ENCODE measurements at regions not wholly inside any gene's neighbourhood (a gene's known extent, or its start where the extent isn't known, plus 50 kb on each side); places are given as distances from the start of the nearest gene placed in this dataset.

GRCh38 chr4:31290836-31291235 lies 570.7 kb downstream of the PCDH7 start:
- 31 to 58% methylated on average over 3 of the region's 3 CpGs for WGBS, 2 donors
- TF ChIP-seq POLR2A (IDR thresholded peaks at IDR 0.05) (no peak), CTCF (IDR thresholded peaks at IDR 0.05) (no peak), EP300 (IDR thresholded peaks at IDR 0.05) (no peak)
- Histone ChIP-seq H3K4me3 (no peak overlapping the region), H3K27ac (no peak overlapping the region), H3K36me3 (no peaks in the 10 kb centered on the region), H3K9me3 (peaks cover 0 to 9% (median 0%) of the 10 kb centered on the region in 4 donors), H3K4me1 (no peaks in the 10 kb centered on the region), H3K27me3 (no peaks in the 10 kb centered on the region)
- DNase-seq (ENCODE audit: low spot score in 2 of 2): no peak

GRCh38 chr4:31291238-31291637 lies 571.1 kb downstream of the PCDH7 start:
- Histone ChIP-seq H3K36me3 (no peaks in the 10 kb centered on the region), H3K9me3 (peaks cover 0 to 9% (median 0%) of the 10 kb centered on the region in 4 donors), H3K4me3 (no peak overlapping the region), H3K4me1 (no peaks in the 10 kb centered on the region), H3K27ac (no peak overlapping the region), H3K27me3 (no peaks in the 10 kb centered on the region)
- TF ChIP-seq CTCF (IDR thresholded peaks at IDR 0.05) (no peak), EP300 (IDR thresholded peaks at IDR 0.05) (no peak), POLR2A (IDR thresholded peaks at IDR 0.05) (no peak)
- WGBS, 2 donors: 83 to 88% methylated on average over 1 of the region's 1 CpG
- DNase-seq (ENCODE audit: low spot score in 2 of 2): no peak

GRCh38 chr4:31294655-31295480 lies 574.7 kb downstream of the PCDH7 start:
- WGBS, 2 donors: 82 to 84% methylated on average over 7 of the region's 7 CpGs
- TF ChIP-seq POLR2A (IDR thresholded peaks at IDR 0.05): no peak
- no peak for TF ChIP-seq CTCF (IDR thresholded peaks at IDR 0.05)
- TF ChIP-seq EP300 (IDR thresholded peaks at IDR 0.05): no peak
- no peak for DNase-seq (ENCODE audit: low spot score in 2 of 2)
- peaks cover 0 to 8% (median 0%) of the 10 kb centered on the region in 4 donors for H3K9me3 ChIP-seq
- no peaks in the 10 kb centered on the region for H3K36me3 ChIP-seq
- no peak overlapping the region for H3K27ac ChIP-seq
- no peaks in the 10 kb centered on the region for H3K4me1 ChIP-seq
- H3K27me3 ChIP-seq: no peaks in the 10 kb centered on the region
- no peak overlapping the region for H3K4me3 ChIP-seq

GRCh38 chr4:31298737-31299136 lies 578.6 kb downstream of the PCDH7 start:
- Histone ChIP-seq H3K4me3 (no peak overlapping the region), H3K9me3 (no peaks in the 10 kb centered on the region), H3K27me3 (no peaks in the 10 kb centered on the region), H3K4me1 (no peaks in the 10 kb centered on the region), H3K36me3 (no peaks in the 10 kb centered on the region), H3K27ac (no peak overlapping the region)
- no peak for DNase-seq (ENCODE audit: low spot score in 2 of 2)
- TF ChIP-seq CTCF (IDR thresholded peaks at IDR 0.05): no peak
- no peak for TF ChIP-seq EP300 (IDR thresholded peaks at IDR 0.05)
- no peak for TF ChIP-seq POLR2A (IDR thresholded peaks at IDR 0.05)
- WGBS, 2 donors: 76 to 80% methylated on average over 1 of the region's 1 CpG

- Histone ChIP-seq H3K4me3 (no peak overlapping the region), H3K9me3 (no peaks in the 10 kb centered on the region), H3K27ac (no peak overlapping the region), H3K4me1 (no peaks in the 10 kb centered on the region), H3K27me3 (no peaks in the 10 kb centered on the region), H3K36me3 (no peaks in the 10 kb centered on the region)
- TF ChIP-seq EP300 (IDR thresholded peaks at IDR 0.05): no peak
- TF ChIP-seq CTCF (IDR thresholded peaks at IDR 0.05): no peak
- TF ChIP-seq POLR2A (IDR thresholded peaks at IDR 0.05): no peak
- 76 to 79% methylated on average over 5 of the region's 5 CpGs for WGBS, 2 donors
- no peak for DNase-seq (ENCODE audit: low spot score in 2 of 2)
Measured at GRCh38 chr4:31307029-31307428, 586.9 kb downstream of the PCDH7 start.
